Activated naive CD8-positive, alpha-beta T cell treated with anti-CD3 and anti-CD28 coated beads, Interleukin-2, amount 50 U/mL, for 16 hours (primary cell): ENCODE measurements at regions not wholly inside any gene's neighbourhood (a gene's known extent, or its start where the extent isn't known, plus 50 kb on each side); places are given as distances from the start of the nearest gene placed in this dataset.
"Not testable (repeated sequence)": the region's sequence is repeated elsewhere in the genome, so short reads cannot be mapped to it uniquely, and the experiment has no call there.

ENCODE experiments used
- DNase-seq: peaks from one replicate; pipeline ENCODE4 v3.0.0-alpha.2; 2020; ENCODE audit warnings: low read depth, low spot score

GRCh38 chr14:53218161-53218560, 65.0 kb upstream of the DDHD1 start:
- no peak for DNase-seq

DNA sequence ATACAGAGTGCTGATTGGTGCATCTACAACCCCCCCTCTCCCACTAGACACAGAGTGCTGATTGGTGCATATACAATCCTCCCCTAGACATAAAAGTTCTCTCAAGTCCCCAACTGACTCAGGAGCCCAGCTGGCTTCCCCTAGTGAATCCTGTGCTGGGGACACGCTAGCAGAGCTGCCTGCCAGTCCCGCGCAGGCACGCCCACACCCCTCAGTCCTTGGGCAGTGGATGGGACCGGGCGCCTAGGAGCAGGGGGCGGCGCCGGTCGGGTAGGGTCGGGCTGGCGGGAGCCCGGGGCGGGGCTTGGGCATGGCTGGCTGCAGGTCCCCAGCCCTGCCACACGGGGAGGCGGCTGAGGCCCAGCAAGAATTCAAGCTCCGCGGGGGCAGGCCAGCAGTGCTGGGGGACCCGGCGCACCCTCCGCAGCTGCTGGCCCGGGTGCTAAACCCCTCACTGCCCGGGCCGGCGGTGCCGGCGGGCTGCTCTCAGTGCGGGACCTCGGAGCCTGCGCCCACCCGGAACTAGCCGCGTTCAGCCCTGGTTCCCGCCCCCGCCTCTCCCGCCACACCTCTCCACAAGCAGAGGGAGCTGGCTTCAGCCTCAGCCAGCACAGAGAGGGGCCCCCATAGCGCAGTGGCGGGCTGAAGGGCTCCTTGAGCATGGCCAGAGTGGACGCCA, 64.3 kb upstream of the DDHD1 start:
- DNase-seq, result peak; percentile 52

- DNase-seq, result not testable (repeated sequence)
Measured at GRCh38 chr14:53216955-53217315, 63.8 kb upstream of the DDHD1 start.

GRCh38 chr14:53216478-53216877, 63.4 kb upstream of the DDHD1 start:
- not testable (repeated sequence) for DNase-seq

GRCh38 chr14:53215101-53215500, 62.0 kb upstream of the DDHD1 start:
- DNase-seq, result no peak

- DNase-seq, result no peak
Measured at GRCh38 chr14:53214384-53214783, 61.3 kb upstream of the DDHD1 start.

GRCh38 chr14:53213761-53214160, 60.6 kb upstream of the DDHD1 start:
- no peak for DNase-seq

GRCh38 chr14:53209370-53209769, 56.2 kb upstream of the DDHD1 start:
- no peak for DNase-seq
